ENCODE measurements at regions not wholly inside any gene's neighbourhood (a gene's known extent, or its start where the extent isn't known, plus 50 kb on each side); places are given as distances from the start of the nearest gene placed in this dataset.

GRCh38 chr17:79183293-79184158, 108.9 kb downstream of the ENGASE start:
- DNase-seq = no peak

GRCh38 chr17:79183043-79183292, 108.3 kb downstream of the ENGASE start:
- DNase-seq = no peak

DNA sequence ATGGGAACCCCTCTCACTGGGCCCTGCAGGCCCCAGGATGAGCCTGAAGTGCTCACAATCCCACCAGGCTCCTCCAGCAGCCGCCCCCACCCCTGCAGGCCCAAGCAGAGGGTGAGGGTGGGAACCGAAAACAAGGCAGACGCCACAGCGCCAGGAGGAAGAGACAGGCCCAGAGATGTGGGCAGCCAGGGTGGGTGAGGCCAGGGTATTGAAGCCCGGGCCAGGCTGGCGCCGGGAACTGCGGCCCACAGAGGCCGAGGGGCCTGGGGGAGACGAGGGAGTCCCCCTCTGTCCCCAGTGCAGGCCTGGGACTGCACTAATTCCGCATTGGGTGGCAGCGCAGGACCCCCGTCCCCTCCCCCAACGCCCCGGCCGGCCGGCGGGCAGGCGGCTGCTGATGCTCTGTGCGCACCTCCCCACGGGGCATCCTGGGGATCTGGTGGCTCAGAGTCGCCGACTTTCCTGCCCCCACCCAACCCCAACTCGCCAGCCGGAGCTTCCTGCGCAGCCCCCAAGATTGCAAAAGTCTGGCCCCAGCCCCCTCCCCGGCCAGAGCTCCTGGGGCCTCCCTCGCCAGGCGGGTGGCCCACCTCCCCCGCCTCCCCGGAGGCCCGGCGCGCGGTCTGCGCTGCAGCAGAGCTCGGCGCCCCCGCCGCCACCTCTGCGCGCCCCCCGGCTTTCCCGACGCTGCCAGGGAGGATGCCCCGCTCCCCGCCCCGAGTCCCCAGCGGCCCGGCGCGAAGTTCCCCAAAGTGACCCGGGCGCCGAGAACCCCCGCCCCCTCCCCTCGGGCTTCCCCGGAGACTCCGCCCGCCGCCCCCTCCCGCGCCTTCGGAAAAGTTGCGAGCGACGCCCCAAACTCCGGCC, 107.8 kb downstream of the ENGASE start:
- no peak for DNase-seq

- DNase-seq = no peak
These were observed 105.9 kb downstream of the ENGASE start for GRCh38 chr17:79180358-79181005.

DNA sequence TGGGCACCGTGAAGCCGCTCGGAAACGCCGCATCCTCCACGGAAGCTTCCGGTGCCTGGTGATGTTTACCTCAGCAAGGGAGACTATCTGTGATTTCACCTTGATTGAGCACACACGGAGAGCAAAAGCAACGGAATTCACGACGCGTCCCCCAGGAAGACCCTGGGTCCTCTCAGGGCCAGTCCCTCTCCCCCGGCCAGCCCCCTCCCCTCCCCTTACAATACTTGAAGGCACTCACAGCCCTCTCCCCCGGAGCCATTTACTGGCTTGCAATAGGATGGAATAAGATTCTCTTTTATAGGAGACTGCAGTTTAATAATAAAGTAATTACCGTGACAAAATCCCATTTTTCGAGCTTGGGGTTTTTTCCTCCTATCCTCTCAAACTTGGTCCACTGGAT, 104.7 kb downstream of the ENGASE start:
- DNase-seq = no peak

DNA sequence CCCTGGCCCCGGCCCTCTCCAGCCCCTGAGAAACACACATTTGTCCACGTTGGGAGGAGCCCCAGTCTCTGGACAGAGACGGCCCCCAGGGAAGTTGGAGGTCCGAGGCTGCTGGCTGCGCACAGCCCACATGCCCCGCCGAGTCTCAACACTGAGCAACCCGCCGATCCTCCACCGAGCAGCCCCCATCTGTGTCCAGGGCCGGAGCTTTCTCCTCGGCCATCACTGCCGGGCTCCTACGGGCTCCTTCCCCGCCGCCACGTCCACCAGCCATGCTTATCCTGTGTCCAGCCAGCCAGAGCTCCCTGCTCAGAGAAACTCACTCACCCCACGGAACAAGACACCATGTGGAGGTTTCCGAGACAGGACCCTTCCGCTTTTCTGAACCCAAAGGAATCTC, 103.3 kb downstream of the ENGASE start:
- DNase-seq = no peak

DNA sequence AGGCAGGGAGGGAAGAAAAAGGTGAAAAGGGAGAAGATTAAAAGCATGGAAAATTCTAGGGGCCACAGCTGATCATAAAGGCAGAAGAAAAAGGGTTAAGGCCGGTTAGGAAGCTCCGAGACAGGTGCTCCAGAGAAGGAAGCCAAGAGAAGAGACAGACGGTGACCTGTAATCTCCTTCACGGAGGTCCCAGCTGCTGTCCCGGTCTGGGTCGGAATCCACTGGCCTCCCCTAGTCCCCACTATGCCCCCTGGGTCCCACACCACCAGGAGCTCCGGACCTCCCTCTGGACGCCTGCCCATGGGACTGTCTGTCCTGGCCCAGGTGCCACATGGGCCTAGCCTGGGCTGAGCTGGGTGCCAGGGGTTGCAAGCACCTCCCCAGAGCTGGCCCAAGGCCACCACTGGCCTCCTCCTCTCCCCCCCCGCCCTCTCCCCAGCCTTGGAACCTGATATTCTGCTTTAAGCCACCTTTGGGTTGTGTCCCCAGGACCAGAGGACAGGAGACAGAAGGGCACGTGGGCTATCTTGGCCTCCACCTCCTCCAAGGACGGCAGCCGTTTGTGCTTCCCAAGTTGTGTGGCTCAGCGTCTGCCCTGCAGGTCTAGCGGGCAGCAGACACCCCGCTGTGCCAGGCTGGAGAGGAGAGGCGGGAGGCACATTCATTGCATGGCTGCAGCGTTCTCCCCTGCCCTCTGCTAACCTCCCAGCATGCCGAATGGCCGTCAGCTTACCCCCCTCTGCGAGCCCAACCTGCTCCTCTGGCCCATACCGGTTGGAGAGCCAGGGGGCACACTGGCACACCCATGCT, 102.4 kb downstream of the ENGASE start:
- DNase-seq = no peak

- no peak for DNase-seq
These were observed 100.6 kb downstream of the ENGASE start for GRCh38 chr17:79174905-79175856.

- DNase-seq = no peak
These were observed 99.7 kb downstream of the ENGASE start for GRCh38 chr17:79174193-79174765.

- no peak for DNase-seq
These were observed 96.6 kb downstream of the ENGASE start for GRCh38 chr17:79171188-79171587.

GRCh38 chr17:79169861-79170260, 95.2 kb downstream of the ENGASE start:
- DNase-seq = no peak

GRCh38 chr17:79169366-79169765, 94.7 kb downstream of the ENGASE start:
- DNase-seq = no peak

- no peak for DNase-seq
These were observed 93.9 kb downstream of the ENGASE start for GRCh38 chr17:79168486-79169055.

- DNase-seq = no peak
These were observed 92.9 kb downstream of the ENGASE start for GRCh38 chr17:79167486-79167885.

- DNase-seq = no peak
These were observed 91.3 kb downstream of the ENGASE start for GRCh38 chr17:79165756-79166473.

- DNase-seq = no peak
These were observed 90.5 kb downstream of the ENGASE start for GRCh38 chr17:79164913-79165695.

- DNase-seq = no peak
These were observed 89.8 kb downstream of the ENGASE start for GRCh38 chr17:79164408-79164807.

GRCh38 chr17:79163071-79163470, 88.4 kb downstream of the ENGASE start:
- DNase-seq = no peak
